ENCODE measurements at regions not wholly inside any gene's neighbourhood (a gene's known extent, or its start where the extent isn't known, plus 50 kb on each side); places are given as distances from the start of the nearest gene placed in this dataset.

- Mint-ChIP-seq H3K36me3 (ENCODE audit: insufficient read depth, unreplicated experiment) (no peaks in the 10 kb centered on the region), H3K4me1 (ENCODE audit: insufficient read depth, unreplicated experiment) (no peaks in the 10 kb centered on the region), H3K27ac (ENCODE audit: low read depth, unreplicated experiment) (no peak overlapping the region), H3K9me3 (ENCODE audit: unreplicated experiment) (no peaks in the 10 kb centered on the region), H3K4me3 (ENCODE audit: unreplicated experiment) (no peak overlapping the region), H3K27me3 (ENCODE audit: insufficient read depth, unreplicated experiment) (peaks cover 54% of the 10 kb centered on the region)
- no peak for DNase-seq (ENCODE audit: unreplicated experiment)
- TF ChIP-seq CTCF (IDR thresholded peaks at IDR 0.05; ENCODE audit: unreplicated experiment): no peak
- POLR2A ChIA-PET: interaction anchor here (0.6 kb wide), 1 partner anchor 677 kb away, joined by 3 read pairs; no protein-coding TSS in a partner anchor
- intact Hi-C loops (cut with micrococcal nuclease): no loop called here
- no TSS peak for BruUV-seq (replicated peaks)
- CTCF ChIA-PET: no interaction called here
These were observed 530.1 kb downstream of the KCNJ2 start for GRCh38 chr17:70699408-70699807.

DNA sequence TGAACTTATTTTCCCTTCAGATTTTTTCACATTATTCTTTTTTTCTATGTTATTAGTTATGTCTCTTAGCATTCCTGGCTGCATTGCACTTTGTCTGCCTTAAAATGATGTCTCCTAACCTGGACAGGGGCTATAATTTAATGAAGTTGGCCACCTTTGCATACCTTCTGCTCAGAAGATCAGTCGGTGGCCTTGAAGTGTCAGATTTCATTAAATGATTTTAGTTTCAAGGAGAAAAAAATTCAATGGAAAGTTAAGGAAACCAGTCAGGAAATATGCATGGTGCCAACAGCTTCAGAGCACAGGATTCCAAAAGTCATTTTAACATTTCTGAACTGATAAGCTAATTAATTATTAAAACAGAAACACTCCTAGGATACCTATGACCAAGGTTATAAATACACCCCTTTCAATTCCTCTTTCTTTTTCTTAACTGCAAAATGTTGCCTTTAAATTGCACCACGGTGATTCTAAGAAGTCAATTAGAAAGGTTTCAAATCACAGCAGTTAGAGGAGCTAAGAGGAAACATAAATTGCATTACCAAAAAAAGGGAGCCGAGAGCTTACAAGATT lies 533.4 kb downstream of the KCNJ2 start:
- POLR2A ChIA-PET: interaction anchor here (1.2 kb wide), 1 partner anchor 9 kb away, joined by 4 read pairs; no protein-coding TSS in a partner anchor
- H3K36me3 Mint-ChIP-seq (ENCODE audit: insufficient read depth, unreplicated experiment): no peaks in the 10 kb centered on the region
- no peak overlapping the region for H3K4me3 Mint-ChIP-seq (ENCODE audit: unreplicated experiment)
- no peaks in the 10 kb centered on the region for H3K9me3 Mint-ChIP-seq (ENCODE audit: unreplicated experiment)
- no peaks in the 10 kb centered on the region for H3K4me1 Mint-ChIP-seq (ENCODE audit: insufficient read depth, unreplicated experiment)
- no peak overlapping the region for H3K27ac Mint-ChIP-seq (ENCODE audit: low read depth, unreplicated experiment)
- no peak for DNase-seq (ENCODE audit: unreplicated experiment)
- CTCF ChIA-PET: no interaction called here
- no TSS peak for BruUV-seq (replicated peaks)
- H3K27me3 Mint-ChIP-seq (ENCODE audit: insufficient read depth, unreplicated experiment): peaks cover 79% of the 10 kb centered on the region
- intact Hi-C loops (cut with micrococcal nuclease): no loop called here
- TF ChIP-seq CTCF (IDR thresholded peaks at IDR 0.05; ENCODE audit: unreplicated experiment): no peak

DNA sequence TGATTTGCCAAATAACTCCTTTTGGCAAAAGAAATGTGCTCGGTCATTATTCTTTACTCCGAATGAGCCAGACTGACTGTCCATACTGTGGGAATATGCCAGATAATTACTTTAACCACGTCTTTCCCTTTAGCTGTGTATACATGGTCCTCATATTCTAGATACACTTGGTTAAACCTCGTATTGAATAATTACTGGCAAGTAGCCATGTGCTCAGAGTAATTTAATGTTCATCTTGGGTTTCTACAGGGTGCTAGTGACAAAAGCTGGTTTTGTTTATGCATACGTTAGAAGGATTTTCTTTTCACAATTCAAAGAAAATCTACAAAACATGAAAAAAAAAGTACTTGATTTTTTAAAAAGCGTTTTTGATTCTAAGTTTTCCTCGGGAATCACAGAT lies 540.3 kb downstream of the KCNJ2 start:
- intact Hi-C loops (cut with micrococcal nuclease): no loop called here
- Mint-ChIP-seq H3K4me3 (ENCODE audit: unreplicated experiment) (no peak overlapping the region), H3K9me3 (ENCODE audit: unreplicated experiment) (no peaks in the 10 kb centered on the region), H3K27me3 (ENCODE audit: insufficient read depth, unreplicated experiment) (peaks cover 78% of the 10 kb centered on the region), H3K27ac (ENCODE audit: low read depth, unreplicated experiment) (no peak overlapping the region), H3K36me3 (ENCODE audit: insufficient read depth, unreplicated experiment) (no peaks in the 10 kb centered on the region), H3K4me1 (ENCODE audit: insufficient read depth, unreplicated experiment) (no peaks in the 10 kb centered on the region)
- ChIA-PET POLR2A (interaction anchor here (1.0 kb wide), 1 partner anchor 51 kb away, joined by 3 read pairs; no protein-coding TSS in a partner anchor), CTCF (no interaction called here)
- TF ChIP-seq CTCF (IDR thresholded peaks at IDR 0.05; ENCODE audit: unreplicated experiment): no peak
- no TSS peak for BruUV-seq (replicated peaks)
- DNase-seq (ENCODE audit: unreplicated experiment): no peak

GRCh38 chr17:70713694-70714093 lies 544.4 kb downstream of the KCNJ2 start:
- no peak overlapping the region for H3K27ac Mint-ChIP-seq (ENCODE audit: low read depth, unreplicated experiment)
- BruUV-seq (replicated peaks): no TSS peak
- intact Hi-C loops (cut with micrococcal nuclease): no loop called here
- no peaks in the 10 kb centered on the region for H3K36me3 Mint-ChIP-seq (ENCODE audit: insufficient read depth, unreplicated experiment)
- H3K27me3 Mint-ChIP-seq (ENCODE audit: insufficient read depth, unreplicated experiment): peaks cover 64% of the 10 kb centered on the region
- CTCF ChIA-PET: interaction anchor here (0.6 to 1.8 kb wide), 2 partner anchors 53 to 371 kb away, joined by 3 read pairs; no protein-coding TSS in a partner anchor
- no peak overlapping the region for H3K4me3 Mint-ChIP-seq (ENCODE audit: unreplicated experiment)
- no peak for DNase-seq (ENCODE audit: unreplicated experiment)
- no peaks in the 10 kb centered on the region for H3K9me3 Mint-ChIP-seq (ENCODE audit: unreplicated experiment)
- POLR2A ChIA-PET: interaction anchor here (0.8 kb wide), 1 partner anchor 69 kb away, joined by 3 read pairs; no protein-coding TSS in a partner anchor
- H3K4me1 Mint-ChIP-seq (ENCODE audit: insufficient read depth, unreplicated experiment): no peaks in the 10 kb centered on the region
- no peak for TF ChIP-seq CTCF (IDR thresholded peaks at IDR 0.05; ENCODE audit: unreplicated experiment)

Measured in MCF 10A (cell line).